Stimulated activated CD4-positive, alpha-beta T cell treated with anti-CD3 and anti-CD28 coated beads, Interleukin-12 subunit alpha, Interleukin-12 subunit beta, amount 100 ng/mL, for 48 hours (primary cell): ENCODE measurements at regions not wholly inside any gene's neighbourhood (a gene's known extent, or its start where the extent isn't known, plus 50 kb on each side); places are given as distances from the start of the nearest gene placed in this dataset.
"Not testable (repeated sequence)": the region's sequence is repeated elsewhere in the genome, so short reads cannot be mapped to it uniquely, and the experiment has no call there.

Experiments used
- DNase-seq, 3 donors: peaks; one replicate each; pipeline ENCODE4 v3.0.0-alpha.2; 2020; ENCODE audit warnings: low read depth in 2 of 3, low spot score in 1 of 3

DNA sequence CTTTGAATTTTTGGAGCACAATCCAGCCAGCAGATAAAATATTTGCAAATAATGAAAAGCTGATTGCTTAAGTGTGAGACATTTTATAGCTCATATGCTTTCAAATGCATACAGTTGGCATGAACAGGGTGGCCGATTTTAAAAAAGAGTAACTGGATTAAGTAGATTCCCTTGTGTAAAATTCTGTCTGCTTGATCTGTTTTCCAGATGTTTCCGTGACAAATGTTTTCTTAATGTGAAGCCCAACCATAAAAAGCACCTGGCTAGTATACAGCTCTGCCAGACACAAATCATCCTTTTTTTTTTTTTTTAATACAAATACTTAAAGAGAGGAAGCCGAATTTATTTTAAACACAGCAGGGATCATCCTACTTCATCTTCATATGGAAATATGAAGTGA lies 440.7 kb downstream of the CCER1 start:
- DNase-seq: no peak

GRCh38 chr12:90512518-90512917 lies 442.5 kb downstream of the CCER1 start:
- DNase-seq: no peak

DNA sequence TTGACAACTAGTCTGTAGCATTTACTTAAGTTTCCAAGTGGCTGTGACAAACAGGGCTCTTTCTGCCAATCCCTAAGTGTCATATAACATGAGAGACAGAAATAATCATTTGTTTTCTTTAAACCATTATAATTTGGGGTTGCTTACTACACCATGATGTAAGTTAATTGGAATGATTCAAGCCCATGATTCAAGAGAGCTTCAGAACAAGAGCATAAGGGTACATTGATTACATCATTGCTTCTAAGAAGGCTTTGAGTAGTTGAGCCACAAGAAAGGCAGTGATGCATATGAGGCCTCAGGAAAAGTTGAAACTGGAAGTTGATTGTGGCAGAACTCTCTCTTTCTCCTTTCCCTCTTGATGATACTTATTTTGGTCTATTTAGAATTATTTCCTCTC lies 444.0 kb downstream of the CCER1 start:
- no peak for DNase-seq

GRCh38 chr12:90504806-90505205 lies 450.2 kb downstream of the CCER1 start:
- no peak for DNase-seq

GRCh38 chr12:90502070-90502469 lies 452.9 kb downstream of the CCER1 start:
- DNase-seq: no peak

- DNase-seq: no peak
These were observed 453.6 kb downstream of the CCER1 start for GRCh38 chr12:90501412-90501811.

DNA sequence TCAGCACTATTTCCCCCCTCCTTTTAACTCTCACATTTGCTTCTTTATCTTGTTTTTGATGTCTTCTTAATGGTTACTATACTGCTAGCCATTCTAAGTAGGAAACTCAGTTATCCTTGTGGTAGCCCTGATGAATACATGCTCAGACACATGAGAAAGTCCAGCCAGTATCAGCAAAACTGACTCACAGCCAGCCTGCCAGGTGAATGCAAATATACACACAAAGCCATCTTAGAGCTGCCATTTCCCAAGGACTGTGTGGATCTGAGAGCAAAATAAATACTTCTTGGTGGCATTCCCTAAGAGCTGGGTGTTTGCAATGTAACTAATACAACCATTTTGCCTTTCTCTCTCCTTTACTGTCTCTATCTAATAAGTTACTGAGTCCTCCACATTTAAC lies 455.2 kb downstream of the CCER1 start:
- no peak for DNase-seq

GRCh38 chr12:90497923-90498545 lies 456.9 kb downstream of the CCER1 start:
- DNase-seq: no peak

GRCh38 chr12:90490355-90490754 lies 464.6 kb downstream of the CCER1 start:
- DNase-seq: no peak

GRCh38 chr12:90489141-90489540 lies 465.8 kb downstream of the CCER1 start:
- DNase-seq: no peak

GRCh38 chr12:90485560-90485959 lies 469.4 kb downstream of the CCER1 start:
- DNase-seq: no peak

- DNase-seq: no peak
These were observed 470.9 kb downstream of the CCER1 start for GRCh38 chr12:90484094-90484493.

GRCh38 chr12:90481748-90482147 lies 473.2 kb downstream of the CCER1 start:
- no peak for DNase-seq

GRCh38 chr12:90479237-90479636 lies 475.7 kb downstream of the CCER1 start:
- DNase-seq: no peak

- DNase-seq: no peak
These were observed 481.1 kb downstream of the CCER1 start for GRCh38 chr12:90473831-90474230.

DNA sequence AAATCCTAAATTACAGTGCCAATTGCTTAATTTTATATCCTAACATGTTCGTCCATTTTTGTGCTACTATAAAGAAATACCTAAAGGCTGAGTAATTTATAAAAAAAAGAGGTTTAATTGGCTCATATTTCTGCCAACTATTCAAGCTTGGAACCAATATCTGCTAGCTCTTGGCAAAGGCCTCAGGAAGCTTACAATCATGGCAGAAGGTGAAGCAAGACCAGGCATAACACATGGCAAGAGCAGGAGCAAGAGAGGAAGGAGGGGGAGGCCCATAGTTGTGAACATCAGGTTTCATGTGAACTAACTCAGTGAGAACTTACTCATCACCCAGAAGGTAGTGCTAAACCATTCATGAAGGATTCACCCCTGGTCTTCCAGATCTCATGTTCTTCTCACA lies 494.3 kb downstream of the CCER1 start:
- DNase-seq: no peak

DNA sequence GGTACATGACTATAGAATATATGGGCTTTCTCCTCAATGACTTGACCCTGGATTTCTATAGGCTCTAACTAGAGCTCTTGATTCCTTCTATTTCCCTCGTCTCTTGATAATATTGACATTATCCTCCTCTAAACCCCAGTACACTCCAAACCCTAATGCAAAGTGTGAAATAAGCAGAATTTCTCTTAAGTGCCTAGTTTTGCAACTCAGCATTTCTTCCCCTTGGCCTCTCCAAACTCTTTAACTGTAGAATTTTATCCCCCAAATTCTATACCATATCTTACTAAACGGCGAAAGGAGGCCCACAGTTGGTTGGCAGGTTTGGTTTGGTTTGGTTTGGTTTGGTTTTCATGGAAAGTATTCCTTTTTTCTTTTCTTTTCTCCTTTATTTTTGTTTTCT lies 498.7 kb downstream of the CCER1 start:
- no peak for DNase-seq

GRCh38 chr12:90455756-90456155 lies 499.2 kb downstream of the CCER1 start:
- no peak for DNase-seq

DNA sequence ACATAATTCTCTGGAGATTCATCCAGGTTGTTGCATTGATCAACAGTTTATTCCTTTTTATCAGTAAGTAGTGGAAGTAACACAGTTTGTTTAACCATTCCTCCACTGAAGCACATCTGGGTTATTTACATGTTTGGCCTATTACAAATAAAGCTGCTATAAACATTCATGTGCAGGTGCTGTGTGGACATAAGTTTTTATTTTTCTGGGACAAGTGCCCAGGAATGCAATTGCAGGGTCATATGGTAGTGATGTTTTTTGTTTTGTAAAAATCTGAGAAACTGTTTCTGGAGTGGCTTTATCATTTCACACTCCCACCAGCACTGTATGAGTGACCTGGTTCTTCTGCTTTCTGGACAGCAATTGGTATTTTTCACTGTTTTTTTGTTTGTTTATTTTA lies 505.4 kb downstream of the CCER1 start:
- DNase-seq: no peak

DNA sequence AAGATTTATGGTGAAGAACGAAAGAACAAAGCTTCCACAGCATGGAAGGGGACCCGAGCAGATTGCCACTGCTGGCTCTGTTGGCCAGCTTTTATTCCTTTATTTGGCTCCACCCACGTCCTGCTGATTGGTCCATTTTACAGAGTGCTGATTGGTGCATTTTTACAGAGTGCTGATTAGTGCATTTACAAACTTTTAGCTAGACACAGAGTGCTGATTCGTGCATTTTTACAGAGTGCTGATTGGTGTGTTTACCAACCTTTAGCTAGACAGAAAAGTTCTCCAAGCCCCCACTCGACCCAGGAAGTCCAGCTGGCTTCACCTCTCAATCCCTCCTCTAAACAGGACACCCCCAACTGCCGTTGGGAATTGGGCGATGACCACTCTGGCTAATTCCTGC lies 511.5 kb downstream of the CCER1 start:
- not testable (repeated sequence) for DNase-seq

DNA sequence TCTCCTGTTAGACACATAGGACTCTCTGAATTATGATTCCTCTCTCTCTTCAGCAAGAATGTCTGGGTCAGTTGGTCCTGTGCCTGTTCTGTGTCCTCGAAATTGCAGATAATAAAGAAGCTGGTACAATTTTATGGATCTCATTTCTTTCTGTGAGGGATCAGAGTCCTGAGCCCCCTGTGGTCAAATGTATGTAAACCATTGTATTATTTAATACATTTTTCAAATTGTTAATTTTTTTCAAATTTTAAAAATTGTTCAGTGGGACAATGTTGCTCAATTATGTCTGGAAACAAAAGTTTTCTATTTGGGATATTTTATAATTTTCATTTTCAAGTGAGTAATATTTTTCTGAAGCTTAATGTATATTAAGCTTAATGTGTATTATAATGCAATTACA lies 513.5 kb downstream of the CCER1 start:
- DNase-seq: no peak

GRCh38 chr12:90428881-90429280 lies 526.1 kb downstream of the CCER1 start:
- no peak for DNase-seq

- DNase-seq: no peak
These were observed 526.5 kb downstream of the CCER1 start for GRCh38 chr12:90428465-90428864.

GRCh38 chr12:90423965-90424364 lies 531.0 kb downstream of the CCER1 start:
- DNase-seq: no peak
